ENCODE measurements at regions not wholly inside any gene's neighbourhood (a gene's known extent, or its start where the extent isn't known, plus 50 kb on each side); places are given as distances from the start of the nearest gene placed in this dataset.

DNA sequence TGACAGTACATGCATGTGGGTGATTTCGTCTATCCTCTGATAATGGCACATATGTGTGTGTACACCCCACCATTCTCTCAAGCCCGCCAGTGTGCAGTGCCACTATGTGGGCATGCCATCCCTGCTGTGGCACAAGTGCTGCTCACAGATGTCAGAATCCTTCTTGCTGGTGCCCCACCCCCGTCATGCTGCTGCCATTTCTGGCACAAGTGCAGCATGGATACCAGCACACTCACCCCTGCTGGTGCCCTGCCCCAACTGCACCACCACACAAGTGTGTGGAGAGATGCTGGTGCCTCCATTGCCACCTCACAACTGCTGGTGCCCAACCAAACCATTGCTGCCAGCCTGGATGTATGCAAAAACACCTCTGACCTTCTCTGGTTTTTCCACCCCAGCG is 1133.8 kb downstream of the TECRL start:
- no peaks in the 10 kb centered on the region for H3K79me2 ChIP-seq (ENCODE audit: control insufficient read depth, insufficient read depth, low read length)
- no peak overlapping the region for H3K4me2 ChIP-seq (ENCODE audit: control insufficient read depth, insufficient read depth)
- H3K9me3 ChIP-seq (replicated peaks; ENCODE audit: control insufficient read depth, insufficient read depth, low read length) = no peaks in the 10 kb centered on the region
- DNase-seq (ENCODE audit: low read depth, low spot score) (no peak), FAIRE-seq (no peak), ATAC-seq (peak; percentile 19; the same call in 1 of the 3 replicates)
- no TSS peak for BruUV-seq (replicated peaks)
- no peaks in the 10 kb centered on the region for H3K4me1 ChIP-seq (ENCODE audit: control insufficient read depth, insufficient read depth, low read length)
- no peak overlapping the region for H3K27ac ChIP-seq (ENCODE audit: control insufficient read depth, insufficient read depth)
- POLR2A ChIA-PET = no interaction called here
- CTCF ChIA-PET = no interaction called here
- RAD21 ChIA-PET (ENCODE audit: unreplicated experiment) = no interaction called here
- no peak for TF ChIP-seq ZNF384 (IDR thresholded peaks at IDR 0.05; ENCODE audit: borderline replicate concordance, low read depth, low read length)
- TF ChIP-seq, protein P1, sequence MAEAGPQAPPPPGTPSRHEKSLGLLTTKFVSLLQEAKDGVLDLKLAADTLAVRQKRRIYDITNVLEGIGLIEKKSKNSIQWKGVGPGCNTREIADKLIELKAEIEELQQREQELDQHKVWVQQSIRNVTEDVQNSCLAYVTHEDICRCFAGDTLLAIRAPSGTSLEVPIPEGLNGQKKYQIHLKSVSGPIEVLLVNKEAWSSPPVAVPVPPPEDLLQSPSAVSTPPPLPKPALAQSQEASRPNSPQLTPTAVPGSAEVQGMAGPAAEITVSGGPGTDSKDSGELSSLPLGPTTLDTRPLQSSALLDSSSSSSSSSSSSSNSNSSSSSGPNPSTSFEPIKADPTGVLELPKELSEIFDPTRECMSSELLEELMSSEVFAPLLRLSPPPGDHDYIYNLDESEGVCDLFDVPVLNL (IDR thresholded peaks at IDR 0.05; ENCODE audit: low read depth, low read length) = no peak
- TF ChIP-seq MEF2A (IDR thresholded peaks at IDR 0.05; ENCODE audit: insufficient read depth, low read depth, low read length) = no peak
- TF ChIP-seq, protein P2, sequence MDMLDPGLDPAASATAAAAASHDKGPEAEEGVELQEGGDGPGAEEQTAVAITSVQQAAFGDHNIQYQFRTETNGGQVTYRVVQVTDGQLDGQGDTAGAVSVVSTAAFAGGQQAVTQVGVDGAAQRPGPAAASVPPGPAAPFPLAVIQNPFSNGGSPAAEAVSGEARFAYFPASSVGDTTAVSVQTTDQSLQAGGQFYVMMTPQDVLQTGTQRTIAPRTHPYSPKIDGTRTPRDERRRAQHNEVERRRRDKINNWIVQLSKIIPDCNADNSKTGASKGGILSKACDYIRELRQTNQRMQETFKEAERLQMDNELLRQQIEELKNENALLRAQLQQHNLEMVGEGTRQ (IDR thresholded peaks at IDR 0.05; ENCODE audit: borderline replicate concordance, low read depth, low read length) = no peak
- no peak for TF ChIP-seq SP1 (IDR thresholded peaks at IDR 0.05; ENCODE audit: low read depth, low read length)
- no peak for TF ChIP-seq HDAC6 (IDR thresholded peaks at IDR 0.05; ENCODE audit: unreplicated experiment)
- no peak for TF ChIP-seq CREB1 (IDR thresholded peaks at IDR 0.05; ENCODE audit: low read depth)
- no peak for TF ChIP-seq MYC (IDR thresholded peaks at IDR 0.05; ENCODE audit: insufficient read depth, insufficient read length, insufficient replicate concordance, low read length, severe bottlenecking)
- TF ChIP-seq, protein P3, sequence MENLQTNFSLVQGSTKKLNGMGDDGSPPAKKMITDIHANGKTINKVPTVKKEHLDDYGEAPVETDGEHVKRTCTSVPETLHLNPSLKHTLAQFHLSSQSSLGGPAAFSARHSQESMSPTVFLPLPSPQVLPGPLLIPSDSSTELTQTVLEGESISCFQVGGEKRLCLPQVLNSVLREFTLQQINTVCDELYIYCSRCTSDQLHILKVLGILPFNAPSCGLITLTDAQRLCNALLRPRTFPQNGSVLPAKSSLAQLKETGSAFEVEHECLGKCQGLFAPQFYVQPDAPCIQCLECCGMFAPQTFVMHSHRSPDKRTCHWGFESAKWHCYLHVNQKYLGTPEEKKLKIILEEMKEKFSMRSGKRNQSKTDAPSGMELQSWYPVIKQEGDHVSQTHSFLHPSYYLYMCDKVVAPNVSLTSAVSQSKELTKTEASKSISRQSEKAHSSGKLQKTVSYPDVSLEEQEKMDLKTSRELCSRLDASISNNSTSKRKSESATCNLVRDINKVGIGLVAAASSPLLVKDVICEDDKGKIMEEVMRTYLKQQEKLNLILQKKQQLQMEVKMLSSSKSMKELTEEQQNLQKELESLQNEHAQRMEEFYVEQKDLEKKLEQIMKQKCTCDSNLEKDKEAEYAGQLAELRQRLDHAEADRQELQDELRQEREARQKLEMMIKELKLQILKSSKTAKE (IDR thresholded peaks at IDR 0.05; ENCODE audit: low read depth, poor library complexity, severe bottlenecking) = no peak
- no peak for TF ChIP-seq ZNF217 (IDR thresholded peaks at IDR 0.05)
- TF ChIP-seq NFYA (IDR thresholded peaks at IDR 0.05; ENCODE audit: borderline replicate concordance, low read depth, low read length) = no peak
- no peak for TF ChIP-seq TAF1 (IDR thresholded peaks at IDR 0.05; ENCODE audit: borderline replicate concordance, low read depth, low read length)
- TF ChIP-seq KAT2A (conservative IDR thresholded peaks at IDR 0.05; ENCODE audit: control insufficient read depth, low read depth, low read length) = no peak
- no peak for TF ChIP-seq HDAC2 (IDR thresholded peaks at IDR 0.05)
- TF ChIP-seq, protein P4, sequence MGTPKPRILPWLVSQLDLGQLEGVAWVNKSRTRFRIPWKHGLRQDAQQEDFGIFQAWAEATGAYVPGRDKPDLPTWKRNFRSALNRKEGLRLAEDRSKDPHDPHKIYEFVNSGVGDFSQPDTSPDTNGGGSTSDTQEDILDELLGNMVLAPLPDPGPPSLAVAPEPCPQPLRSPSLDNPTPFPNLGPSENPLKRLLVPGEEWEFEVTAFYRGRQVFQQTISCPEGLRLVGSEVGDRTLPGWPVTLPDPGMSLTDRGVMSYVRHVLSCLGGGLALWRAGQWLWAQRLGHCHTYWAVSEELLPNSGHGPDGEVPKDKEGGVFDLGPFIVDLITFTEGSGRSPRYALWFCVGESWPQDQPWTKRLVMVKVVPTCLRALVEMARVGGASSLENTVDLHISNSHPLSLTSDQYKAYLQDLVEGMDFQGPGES (IDR thresholded peaks at IDR 0.05) = no peak
- no peak for TF ChIP-seq CHD2 (IDR thresholded peaks at IDR 0.05; ENCODE audit: borderline replicate concordance, low read depth, low read length)
- TF ChIP-seq ZNF207 (IDR thresholded peaks at IDR 0.05; ENCODE audit: borderline replicate concordance) = no peak
- no peak for TF ChIP-seq IKZF2 (IDR thresholded peaks at IDR 0.05)
- intact Hi-C loops (cut with micrococcal nuclease; ENCODE audit: unreplicated experiment) (no loop called here), in situ Hi-C loops (cut with MboI) (no loop called here)
- H4K20me1 ChIP-seq (ENCODE audit: control insufficient read depth, insufficient read depth) = no peaks in the 10 kb centered on the region
- WGBS (ENCODE audit: insufficient coverage, insufficient replicate concordance, low lambda C conversion rate, missing lambda C conversion rate) = 0% methylated on average over 4 of the region's 4 CpGs
- H3K4me3 ChIP-seq = no peak overlapping the region
- H3K36me3 ChIP-seq (ENCODE audit: control insufficient read depth in 2 of 2, insufficient read depth in 2 of 2, low read length in 1 of 2) = no peaks in the 10 kb centered on the region
- no peak overlapping the region for H2AFZ ChIP-seq (ENCODE audit: control insufficient read depth, low read depth, low read length)
- SMC1A ChIA-PET (ENCODE audit: uncharacterized antibody, unreplicated experiment) = no interaction called here
- no peaks in the 10 kb centered on the region for H3K27me3 ChIP-seq (replicated peaks in 1 of 2; ENCODE audit: control insufficient read depth in 2 of 2, insufficient read depth in 2 of 2, low read length in 1 of 2)
- no peak overlapping the region for H3K9ac ChIP-seq (ENCODE audit: control insufficient read depth, insufficient read depth, low read length)

All from GM12878 (cell line).